ENCODE measurements at regions not wholly inside any gene's neighbourhood (a gene's known extent, or its start where the extent isn't known, plus 50 kb on each side); places are given as distances from the start of the nearest gene placed in this dataset.

- DNase-seq = no peak
Observed at GRCh38 chr4:3853388-3854035, 87.3 kb downstream of the ADRA2C start.

GRCh38 chr4:3854661-3855060, 88.5 kb downstream of the ADRA2C start:
- no peak for DNase-seq

- DNase-seq = no peak
Observed at GRCh38 chr4:3855646-3856045, 89.5 kb downstream of the ADRA2C start.

- no peak for DNase-seq
Observed at GRCh38 chr4:3856604-3857204, 90.5 kb downstream of the ADRA2C start.

GRCh38 chr4:3857269-3857926, 91.2 kb downstream of the ADRA2C start:
- DNase-seq = no peak

- DNase-seq = no peak
Observed at GRCh38 chr4:3858046-3858730, 92.0 kb downstream of the ADRA2C start.

- DNase-seq = no peak
Observed at GRCh38 chr4:3858765-3859388, 92.7 kb downstream of the ADRA2C start.

- no peak for DNase-seq
Observed at GRCh38 chr4:3859571-3859970, 93.4 kb downstream of the ADRA2C start.

GRCh38 chr4:3860061-3860912, 94.1 kb downstream of the ADRA2C start:
- DNase-seq = no peak

- DNase-seq = no peak
Observed at GRCh38 chr4:3860913-3861636, 94.9 kb downstream of the ADRA2C start.

- no peak for DNase-seq
Observed at GRCh38 chr4:3861720-3862639, 95.8 kb downstream of the ADRA2C start.

GRCh38 chr4:3862640-3863420, 96.6 kb downstream of the ADRA2C start:
- DNase-seq = no peak

GRCh38 chr4:3863841-3864741, 97.9 kb downstream of the ADRA2C start:
- DNase-seq = no peak

GRCh38 chr4:3864742-3865721, 98.8 kb downstream of the ADRA2C start:
- DNase-seq = no peak

GRCh38 chr4:3865986-3866812, 100.0 kb downstream of the ADRA2C start:
- DNase-seq = no peak

GRCh38 chr4:3866813-3867129, 100.6 kb downstream of the ADRA2C start:
- DNase-seq = no peak

Measured in GOT3 (cell line).